22Rv1 (cell line): ENCODE measurements at regions not wholly inside any gene's neighbourhood (a gene's known extent, or its start where the extent isn't known, plus 50 kb on each side); places are given as distances from the start of the nearest gene placed in this dataset.

Experiments
- H3K27ac ChIP-seq: fragments of 450-650 bp; 2 replicates; pipeline ENCODE4 v1.5.1; 2017
- CTCF ChIP-seq: fragments of 450-650 bp; IDR thresholded peaks from 2 replicates; pipeline ENCODE4 v1.5.1; 2017; ENCODE audit warnings: mild to moderate bottlenecking
- ZFX ChIP-seq: fragments of 450-650 bp; IDR thresholded peaks from 2 replicates; pipeline ENCODE4 v1.6.1; 2017; ENCODE audit warnings: antibody characterized with exemption, borderline replicate concordance

GRCh38 chr7:138223402-138223879, 147.2 kb downstream of the AKR1D1 start:
- no peak for TF ChIP-seq ZFX
- no peak for TF ChIP-seq CTCF

GRCh38 chr7:138226001-138226476, 149.8 kb downstream of the AKR1D1 start:
- TF ChIP-seq CTCF (no peak), ZFX (no peak)
- no peak overlapping the region for H3K27ac ChIP-seq

More at GRCh38 chr7:138223402-138223879, 147.2 kb downstream of the AKR1D1 start:
- H3K27ac ChIP-seq = no peak overlapping the region

DNA sequence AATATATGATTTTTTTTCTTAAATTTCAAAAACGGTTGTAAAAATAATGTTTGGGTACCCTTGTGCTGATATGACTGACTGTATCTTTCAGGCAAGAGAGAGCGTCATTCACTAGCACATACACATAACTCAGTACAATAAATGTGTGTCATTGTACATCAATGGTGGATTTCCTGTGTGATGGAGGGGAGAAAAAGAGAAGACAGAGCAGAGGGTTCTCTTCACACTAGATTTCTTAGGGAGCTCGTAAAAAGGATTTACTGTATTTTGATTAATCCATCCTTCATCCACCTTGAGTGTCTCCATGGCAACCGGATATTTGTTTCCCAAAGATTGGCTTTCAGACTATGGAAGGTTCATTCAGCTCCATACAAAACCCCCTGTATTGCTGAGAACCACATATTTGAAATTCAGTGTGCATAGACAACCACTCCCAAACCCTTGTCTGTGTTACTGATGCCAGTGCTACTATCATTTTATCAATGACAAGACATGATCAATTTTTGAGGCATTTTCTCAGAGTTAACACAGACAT, 150.6 kb downstream of the AKR1D1 start:
- H3K27ac ChIP-seq = no peak overlapping the region

DNA sequence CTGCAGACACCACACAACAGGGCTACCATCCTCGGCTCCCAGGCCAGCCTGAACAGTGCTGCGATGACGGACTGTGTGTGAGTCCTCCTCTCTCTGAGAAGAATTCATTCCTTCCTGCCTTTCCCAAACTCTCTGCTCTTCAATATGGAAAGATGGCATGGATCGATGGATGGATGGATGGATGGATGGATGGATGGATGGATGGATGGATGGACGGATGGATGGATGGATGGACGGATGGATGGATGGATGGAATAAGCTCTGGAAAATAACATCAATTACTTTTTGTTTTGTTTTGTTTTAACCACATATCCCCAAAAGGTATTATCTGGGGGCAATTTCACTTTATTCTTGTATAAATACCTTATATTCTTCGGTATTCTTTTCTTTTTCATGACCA, 151.9 kb downstream of the AKR1D1 start:
- no peak for TF ChIP-seq CTCF
- no peak for TF ChIP-seq ZFX
- no peak overlapping the region for H3K27ac ChIP-seq

More for the DNA sequence above, 150.6 kb downstream of the AKR1D1 start:
- no peak for TF ChIP-seq CTCF
- no peak for TF ChIP-seq ZFX

GRCh38 chr7:138228769-138229168, 152.5 kb downstream of the AKR1D1 start:
- H3K27ac ChIP-seq = no peak overlapping the region
- no peak for TF ChIP-seq CTCF
- TF ChIP-seq ZFX = no peak

GRCh38 chr7:138233189-138233588, 156.9 kb downstream of the AKR1D1 start:
- TF ChIP-seq ZFX (no peak), CTCF (no peak)
- H3K27ac ChIP-seq = no peak overlapping the region

GRCh38 chr7:138235207-138235606, 158.9 kb downstream of the AKR1D1 start:
- no peak overlapping the region for H3K27ac ChIP-seq
- TF ChIP-seq CTCF = no peak
- TF ChIP-seq ZFX = no peak
